HCT116 (cell line): ENCODE measurements at regions not wholly inside any gene's neighbourhood (a gene's known extent, or its start where the extent isn't known, plus 50 kb on each side); places are given as distances from the start of the nearest gene placed in this dataset.

Experiments
- ATAC-seq: fragments of 200-7000 bp; cut with Tn5 transposase; 2 replicates; pipeline ENCODE4 v1.9.1; 2020; ENCODE audit warnings: mild to moderate bottlenecking, moderate library complexity
- BruUV-seq: library from RNA; stranded (reverse); fragments of 400-500 nt; replicated peaks from 2 replicates; lab custom pipeline; 2021; lab: Mats Ljungman, UMichigan
- CTCF ChIA-PET: fragments of 300-600 bp; sonication (Branson Sonifier 250); formaldehyde crosslinking; loops from one replicate; lab custom pipeline; 2021; ENCODE audit warnings: antibody characterized with exemption; lab: Charles Lee
- POLR2A ChIA-PET: fragments of 300-600, 350-600 bp; sonication (Branson Sonifier 250); formaldehyde crosslinking; loops from one replicate; lab custom pipeline; 2021; ENCODE audit warnings: antibody characterized with exemption; lab: Charles Lee
- RAD21 ChIA-PET, 2 experiments: fragments of 300-600 bp; sonication (Branson Sonifier 250); formaldehyde crosslinking; loops; one replicate each; lab custom pipeline; 2023; ENCODE audit warnings: low total read pairs in 2 of 2; ENCODE audit not compliant: uncharacterized antibody in 2 of 2, unreplicated experiment in 2 of 2, low non-redundant PET in 1 of 2; lab: Charles Lee
- DNase-seq: peaks from one replicate; pipeline ENCODE4 v3.0.0-alpha.2; 2010; ENCODE audit warnings: low read depth, low spot score
- H2AFZ ChIP-seq: fragments of 200-600 bp; shearing (Covaris generic), sonication (generic); 2 replicates; pipeline ENCODE4 v1.6.1; 2017; ENCODE audit warnings: low read depth, mixed run types, mixed read lengths, antibody characterized with exemption, low read length; ENCODE audit not compliant: poor library complexity, severe bottlenecking
- H3K27ac ChIP-seq: 2 replicates; pipeline ENCODE4 v1.5.1; 2012; ENCODE audit warnings: low read depth, low read length
- H3K27me3 ChIP-seq: fragments of 200-600 bp; sonication (generic); 2 replicates; pipeline ENCODE4 v1.6.1; 2016; ENCODE audit warnings: mixed run types, low read length, mixed read lengths; ENCODE audit not compliant: insufficient read depth
- H3K36me3 ChIP-seq, 2 experiments: fragments of 200-500 bp in 1 of 2; fragments of 200-600 bp in 1 of 2; sonication (Bioruptor generic) in 1 of 2; sonication (generic) in 1 of 2; 2 replicates each; pipeline versions ENCODE4 v1.5.1 to v1.6.1; 2014 to 2016; ENCODE audit warnings: low read length in 2 of 2, inconsistent platforms in 1 of 2, mixed read lengths in 1 of 2, mixed run types in 1 of 2; ENCODE audit not compliant: insufficient read depth in 2 of 2, control insufficient read depth in 1 of 2
- H3K4me1 ChIP-seq, 2 experiments: fragments of 200-600 bp in 1 of 2; sonication (generic) in 1 of 2; 2 replicates each; pipeline versions ENCODE4 v1.5.1 to v1.6.1; 2012 to 2017; ENCODE audit warnings: low read length in 2 of 2, inconsistent platforms in 1 of 2, mild to moderate bottlenecking in 1 of 2, mixed read lengths in 1 of 2, mixed run types in 1 of 2, moderate library complexity in 1 of 2; ENCODE audit not compliant: insufficient read depth in 2 of 2, control insufficient read depth in 1 of 2
- H3K4me2 ChIP-seq: fragments of 200-600 bp; sonication (generic); 2 replicates; pipeline ENCODE4 v1.6.1; 2017; ENCODE audit warnings: mixed run types, low read length, mixed read lengths
- H3K4me3 ChIP-seq, 2 experiments: fragments of 200-600 bp in 1 of 2; sonication (generic) in 1 of 2; replicated peaks in 1 of 2; 2 replicates each; pipeline ENCODE4 v1.5.1; 2011 to 2016; ENCODE audit warnings: low read length in 2 of 2, control low read depth in 1 of 2, low read depth in 1 of 2, mild to moderate bottlenecking in 1 of 2, mixed read lengths in 1 of 2, mixed run types in 1 of 2
- H3K79me2 ChIP-seq: fragments of 200-600 bp; sonication (generic); 2 replicates; pipeline ENCODE4 v1.6.1; 2017; ENCODE audit warnings: mild to moderate bottlenecking, mixed run types, low read length, moderate library complexity, mixed read lengths; ENCODE audit not compliant: insufficient read depth
- H3K9ac ChIP-seq: fragments of 200-600 bp; sonication (generic); 2 replicates; pipeline ENCODE4 v1.6.1; 2016; ENCODE audit warnings: low read length, mixed read lengths
- H3K9me2 ChIP-seq: fragments of 200-600 bp; sonication (generic), shearing (Covaris generic); 2 replicates; pipeline ENCODE4 v1.6.1; 2017; ENCODE audit warnings: mixed run types, mild to moderate bottlenecking, moderate library complexity; ENCODE audit not compliant: insufficient read depth
- H3K9me3 ChIP-seq, 2 experiments: fragments of 200-500 bp in 1 of 2; fragments of 200-600 bp in 1 of 2; sonication (Bioruptor generic) in 1 of 2; sonication (generic) in 1 of 2; 2 replicates each; pipeline ENCODE4 v1.6.1; 2014 to 2017; ENCODE audit warnings: low read length in 2 of 2, mixed read lengths in 2 of 2, inconsistent platforms in 1 of 2, low read depth in 1 of 2, mild to moderate bottlenecking in 1 of 2, mixed run types in 1 of 2, moderate library complexity in 1 of 2; ENCODE audit not compliant: control insufficient read depth in 1 of 2, insufficient read depth in 1 of 2
- H4K20me1 ChIP-seq: fragments of 200-600 bp; sonication (generic), shearing (Covaris generic); 2 replicates; pipeline ENCODE4 v1.6.1; 2017; ENCODE audit warnings: mixed run types, mild to moderate bottlenecking, moderate library complexity; ENCODE audit not compliant: insufficient read depth
- CEBPB ChIP-seq: IDR thresholded peaks from 2 replicates; pipeline ENCODE4 v1.6.1; 2012; ENCODE audit warnings: low read depth
- CTCF ChIP-seq, 3 experiments: fragments of 200-600 bp in 1 of 3; sonication (generic) in 1 of 3; IDR thresholded peaks in 2 of 3; conservative IDR thresholded peaks in 1 of 3; 2 replicates each; pipeline ENCODE4 v1.5.1; 2012 to 2017; ENCODE audit warnings: low read depth in 2 of 3, low read length in 2 of 3, antibody characterized with exemption in 1 of 3, borderline replicate concordance in 1 of 3, control low read depth in 1 of 3, mild to moderate bottlenecking in 1 of 3, mixed read lengths in 1 of 3, mixed run types in 1 of 3, moderate library complexity in 1 of 3; ENCODE audit not compliant: insufficient read depth in 1 of 3
- EGR1 ChIP-seq: IDR thresholded peaks from 2 replicates; pipeline ENCODE4 v1.6.1; 2012; ENCODE audit warnings: low read depth
- ELF1 ChIP-seq: IDR thresholded peaks from 2 replicates; pipeline ENCODE4 v1.6.1; 2012; ENCODE audit warnings: low read depth, borderline replicate concordance
- EZH2 ChIP-seq: fragments of 200-600 bp; sonication (generic); IDR thresholded peaks from 2 replicates; pipeline ENCODE4 v1.6.1; 2017; ENCODE audit warnings: antibody characterized with exemption, mixed run types
- EZH2phosphoT487 ChIP-seq: fragments of 200-600 bp; IDR thresholded peaks from 2 replicates; pipeline ENCODE4 v1.6.1; 2018; ENCODE audit warnings: antibody characterized with exemption, borderline replicate concordance
- FOSL1 ChIP-seq: IDR thresholded peaks from 2 replicates; pipeline ENCODE4 v1.6.1; 2012; ENCODE audit warnings: low read depth
- POLR2AphosphoS5 ChIP-seq: IDR thresholded peaks from 2 replicates; pipeline ENCODE4 v1.6.1; 2011; ENCODE audit warnings: mild to moderate bottlenecking, low read depth, low read length, moderate library complexity
- REST ChIP-seq: IDR thresholded peaks from 2 replicates; pipeline ENCODE4 v1.6.1; 2012; ENCODE audit warnings: low read depth
- SP1 ChIP-seq: IDR thresholded peaks from 2 replicates; pipeline ENCODE4 v1.6.1; 2012; ENCODE audit warnings: low read depth
- TCF7L2 ChIP-seq: IDR thresholded peaks from 2 replicates; pipeline ENCODE4 v1.7.0; 2011; ENCODE audit warnings: borderline replicate concordance, inconsistent platforms; ENCODE audit not compliant: insufficient read depth, insufficient read length; ENCODE audit errors: extremely low read depth
- ZFX ChIP-seq: fragments of 450-650 bp; IDR thresholded peaks from 2 replicates; pipeline ENCODE4 v1.6.1; 2017
- intact Hi-C: fragments of 100-400 bp; cut with micrococcal nuclease; formaldehyde crosslinking; loops from 2 replicates; pipeline ENCODE4 v1.10.0; 2022
- TF ChIP-seq, protein P1 (sequence below): IDR thresholded peaks from 2 replicates; pipeline ENCODE4 v1.6.1; 2012
- TF ChIP-seq, protein P2 (sequence below): IDR thresholded peaks from 2 replicates; pipeline ENCODE4 v1.6.1; 2011; ENCODE audit warnings: mild to moderate bottlenecking, low read length, moderate library complexity; ENCODE audit not compliant: insufficient replicate concordance; ENCODE audit errors: extremely low read depth

- H3K36me3 ChIP-seq = no peaks in the 10 kb centered on the region
- POLR2A ChIA-PET = no interaction called here
- no peak overlapping the region for H3K4me2 ChIP-seq
- intact Hi-C loops = no loop called here
- no peaks in the 10 kb centered on the region for H3K79me2 ChIP-seq
- CTCF ChIA-PET = no interaction called here
- H3K27ac ChIP-seq = no peak overlapping the region
- H3K4me3 ChIP-seq = no peak overlapping the region
- H2AFZ ChIP-seq = no peak overlapping the region
- H3K9me2 ChIP-seq = no peaks in the 10 kb centered on the region
- RAD21 ChIA-PET = no interaction called here
- no peaks in the 10 kb centered on the region for H3K4me1 ChIP-seq
- no peak for DNase-seq
- peaks cover 5 to 14% of the 10 kb centered on the region in 2 experiments; a peak in 3 of 4 replicates for H3K9me3 ChIP-seq
- no TSS peak for BruUV-seq
- no peak overlapping the region for H3K9ac ChIP-seq
- TF ChIP-seq FOSL1 = no peak
- TF ChIP-seq, protein P1, sequence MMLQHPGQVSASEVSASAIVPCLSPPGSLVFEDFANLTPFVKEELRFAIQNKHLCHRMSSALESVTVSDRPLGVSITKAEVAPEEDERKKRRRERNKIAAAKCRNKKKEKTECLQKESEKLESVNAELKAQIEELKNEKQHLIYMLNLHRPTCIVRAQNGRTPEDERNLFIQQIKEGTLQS = no peak
- no peak for TF ChIP-seq EGR1
- no peak for TF ChIP-seq REST
- TF ChIP-seq, protein P2, sequence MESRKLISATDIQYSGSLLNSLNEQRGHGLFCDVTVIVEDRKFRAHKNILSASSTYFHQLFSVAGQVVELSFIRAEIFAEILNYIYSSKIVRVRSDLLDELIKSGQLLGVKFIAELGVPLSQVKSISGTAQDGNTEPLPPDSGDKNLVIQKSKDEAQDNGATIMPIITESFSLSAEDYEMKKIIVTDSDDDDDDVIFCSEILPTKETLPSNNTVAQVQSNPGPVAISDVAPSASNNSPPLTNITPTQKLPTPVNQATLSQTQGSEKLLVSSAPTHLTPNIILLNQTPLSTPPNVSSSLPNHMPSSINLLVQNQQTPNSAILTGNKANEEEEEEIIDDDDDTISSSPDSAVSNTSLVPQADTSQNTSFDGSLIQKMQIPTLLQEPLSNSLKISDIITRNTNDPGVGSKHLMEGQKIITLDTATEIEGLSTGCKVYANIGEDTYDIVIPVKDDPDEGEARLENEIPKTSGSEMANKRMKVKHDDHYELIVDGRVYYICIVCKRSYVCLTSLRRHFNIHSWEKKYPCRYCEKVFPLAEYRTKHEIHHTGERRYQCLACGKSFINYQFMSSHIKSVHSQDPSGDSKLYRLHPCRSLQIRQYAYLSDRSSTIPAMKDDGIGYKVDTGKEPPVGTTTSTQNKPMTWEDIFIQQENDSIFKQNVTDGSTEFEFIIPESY = no peak
- TF ChIP-seq TCF7L2 = no peak
- no peak for TF ChIP-seq ZFX
- no peak for TF ChIP-seq CEBPB
- no peak for TF ChIP-seq CTCF (IDR thresholded peaks at IDR 0.05 in 2 of 3, conservative IDR thresholded peaks at IDR 0.05 in 1 of 3; ENCODE audit: borderline replicate concordance in 1 of 3, insufficient read depth in 1 of 3, low read depth in 2 of 3, low read length in 2 of 3)
- TF ChIP-seq EZH2 = no peak
- no peak for TF ChIP-seq EZH2phosphoT487
- no peak for TF ChIP-seq ELF1
- TF ChIP-seq SP1 = no peak
- TF ChIP-seq POLR2AphosphoS5 = no peak
- ATAC-seq = no peak
- H3K27me3 ChIP-seq = no peaks in the 10 kb centered on the region
- H4K20me1 ChIP-seq = no peaks in the 10 kb centered on the region
Observed at GRCh38 chr2:123073956-123074355, 951.1 kb upstream of the CNTNAP5 start.
